Caco-2 (cell line): ENCODE measurements at regions not wholly inside any gene's neighbourhood (a gene's known extent, or its start where the extent isn't known, plus 50 kb on each side); places are given as distances from the start of the nearest gene placed in this dataset.

Source experiments
- BruUV-seq: library from RNA; stranded (reverse); fragments of 400-500 nt; replicated peaks from 2 replicates; lab custom pipeline; 2021; lab: Mats Ljungman, UMichigan
- CTCF ChIA-PET: fragments of 300-600 bp; sonication (Branson Sonifier 250); formaldehyde crosslinking; loops from one replicate; lab custom pipeline; 2022; ENCODE audit warnings: antibody characterized with exemption; lab: Charles Lee
- POLR2A ChIA-PET: fragments of 300-600 bp; sonication (Branson Sonifier 250); formaldehyde crosslinking; loops from one replicate; lab custom pipeline; 2022; ENCODE audit warnings: antibody characterized with exemption; lab: Charles Lee
- DNase-seq, 2 experiments: peaks; one replicate each; pipeline versions ENCODE4 v3.0.0 to v3.0.0-alpha.2; 2020 to 2022
- H3K27me3 ChIP-seq: replicated peaks from 2 replicates; pipeline ENCODE4 v1.6.0; 2011; ENCODE audit warnings: low read length; ENCODE audit not compliant: control insufficient read depth, insufficient read depth
- H3K36me3 ChIP-seq: 2 replicates; pipeline ENCODE4 v1.5.1; 2011; ENCODE audit warnings: low read length; ENCODE audit not compliant: control insufficient read depth, insufficient read depth
- H3K4me1 ChIP-seq: fragments of 250-450 bp; sonication (Bioruptor Pico); 2 replicates; pipeline ENCODE4 v1.5.1; 2020; ENCODE audit warnings: mild to moderate bottlenecking
- H3K4me3 ChIP-seq: 2 replicates; pipeline ENCODE4 v1.5.1; 2011; ENCODE audit warnings: low read depth, mild to moderate bottlenecking, control low read depth, low read length
- H3K9me3 ChIP-seq: fragments of 250-450 bp; sonication (Bioruptor Pico); 2 replicates; pipeline ENCODE4 v1.5.1; 2020; ENCODE audit warnings: mild to moderate bottlenecking, moderate library complexity
- H3K27ac Mint-ChIP-seq: one replicate; pipeline ENCODE4 v1.8.0; 2022; ENCODE audit warnings: mixed read lengths; ENCODE audit not compliant: unreplicated experiment
- H3K27me3 Mint-ChIP-seq: one replicate; pipeline ENCODE4 v1.8.0; 2022; ENCODE audit warnings: mixed read lengths; ENCODE audit not compliant: insufficient read depth, unreplicated experiment
- H3K36me3 Mint-ChIP-seq: one replicate; pipeline ENCODE4 v1.8.0; 2022; ENCODE audit warnings: mild to moderate bottlenecking, mixed read lengths; ENCODE audit not compliant: insufficient read depth, unreplicated experiment
- H3K4me1 Mint-ChIP-seq: one replicate; pipeline ENCODE4 v1.8.0; 2022; ENCODE audit warnings: low read depth, mixed read lengths; ENCODE audit not compliant: unreplicated experiment
- H3K4me3 Mint-ChIP-seq: one replicate; pipeline ENCODE4 v1.8.0; 2022; ENCODE audit warnings: mild to moderate bottlenecking, moderate library complexity, mixed read lengths; ENCODE audit not compliant: unreplicated experiment
- H3K9me3 Mint-ChIP-seq: one replicate; pipeline ENCODE4 v1.8.0; 2022; ENCODE audit warnings: mixed read lengths; ENCODE audit not compliant: unreplicated experiment
- intact Hi-C: fragments of 100-400 bp; cut with micrococcal nuclease; formaldehyde crosslinking; loops from one replicate; pipeline ENCODE4 v1.10.0; 2022; ENCODE audit not compliant: unreplicated experiment
- TF ChIP-seq, protein P1 (sequence below), 2 experiments: fragments of 200-600 bp in 1 of 2; IDR thresholded peaks; 1 replicate in 1 of 2; 2 replicates in 1 of 2; pipeline versions ENCODE4 v1.5.1 to v1.8.0; 2011 to 2022; ENCODE audit warnings: antibody characterized with exemption in 1 of 2, control low read depth in 1 of 2, inconsistent platforms in 1 of 2, low read depth in 1 of 2, low read length in 1 of 2, mild to moderate bottlenecking in 1 of 2, moderate library complexity in 1 of 2; ENCODE audit not compliant: insufficient read depth in 1 of 2, severe bottlenecking in 1 of 2, unreplicated experiment in 1 of 2

DNA sequence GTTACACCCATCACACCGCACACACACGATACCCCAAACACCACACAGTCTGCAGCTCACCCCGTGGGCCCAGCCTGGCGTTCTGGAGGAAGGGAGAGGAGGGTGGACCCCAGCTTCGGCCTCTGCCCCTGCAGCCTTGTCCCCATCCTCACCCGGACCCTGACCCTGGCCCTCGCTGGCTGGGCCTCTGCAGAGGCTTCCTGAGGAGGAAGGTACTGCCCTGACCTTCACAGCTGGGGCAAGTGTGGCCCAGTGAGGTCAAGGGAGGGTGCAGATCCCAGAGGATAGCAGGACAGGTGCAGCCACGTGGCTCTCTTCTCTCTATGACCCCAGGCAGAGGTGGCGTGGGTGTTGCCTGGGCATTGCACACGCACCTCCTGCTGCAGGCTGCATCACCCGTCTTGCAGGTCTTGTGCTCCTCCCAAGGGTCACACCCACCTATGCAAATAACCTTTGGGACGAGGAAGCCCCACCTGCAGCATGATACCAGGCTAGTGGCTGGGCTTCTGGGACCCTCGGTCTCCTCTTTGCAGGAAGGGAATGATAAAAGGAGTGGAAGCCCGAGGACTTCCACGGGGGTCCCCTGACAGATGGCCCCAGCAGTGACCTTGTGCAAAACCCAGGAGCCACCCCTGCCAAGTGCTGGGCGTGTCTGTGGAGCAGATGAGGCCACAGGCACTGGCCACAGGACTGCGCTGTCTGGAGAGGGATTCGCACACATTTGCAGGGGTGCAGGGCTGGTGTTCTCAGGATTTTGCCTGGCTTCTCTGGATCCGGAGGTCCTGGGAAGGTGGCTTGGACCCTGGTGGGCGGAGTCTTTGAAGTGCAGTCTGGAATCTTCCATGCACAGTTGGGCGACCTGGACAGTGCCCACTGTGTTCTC, 1241.5 kb downstream of the BRD1 start:
- H3K27me3 ChIP-seq: no peaks in the 10 kb centered on the region
- H3K4me3 ChIP-seq: no peak overlapping the region
- no peaks in the 10 kb centered on the region for H3K4me1 ChIP-seq
- H3K36me3 Mint-ChIP-seq: no peaks in the 10 kb centered on the region
- ChIA-PET CTCF (no interaction called here), POLR2A (no interaction called here)
- no peaks in the 10 kb centered on the region for H3K9me3 Mint-ChIP-seq
- no peak overlapping the region for H3K4me3 Mint-ChIP-seq
- no peaks in the 10 kb centered on the region for H3K27me3 Mint-ChIP-seq
- no peaks in the 10 kb centered on the region for H3K36me3 ChIP-seq
- TF ChIP-seq, protein P1, sequence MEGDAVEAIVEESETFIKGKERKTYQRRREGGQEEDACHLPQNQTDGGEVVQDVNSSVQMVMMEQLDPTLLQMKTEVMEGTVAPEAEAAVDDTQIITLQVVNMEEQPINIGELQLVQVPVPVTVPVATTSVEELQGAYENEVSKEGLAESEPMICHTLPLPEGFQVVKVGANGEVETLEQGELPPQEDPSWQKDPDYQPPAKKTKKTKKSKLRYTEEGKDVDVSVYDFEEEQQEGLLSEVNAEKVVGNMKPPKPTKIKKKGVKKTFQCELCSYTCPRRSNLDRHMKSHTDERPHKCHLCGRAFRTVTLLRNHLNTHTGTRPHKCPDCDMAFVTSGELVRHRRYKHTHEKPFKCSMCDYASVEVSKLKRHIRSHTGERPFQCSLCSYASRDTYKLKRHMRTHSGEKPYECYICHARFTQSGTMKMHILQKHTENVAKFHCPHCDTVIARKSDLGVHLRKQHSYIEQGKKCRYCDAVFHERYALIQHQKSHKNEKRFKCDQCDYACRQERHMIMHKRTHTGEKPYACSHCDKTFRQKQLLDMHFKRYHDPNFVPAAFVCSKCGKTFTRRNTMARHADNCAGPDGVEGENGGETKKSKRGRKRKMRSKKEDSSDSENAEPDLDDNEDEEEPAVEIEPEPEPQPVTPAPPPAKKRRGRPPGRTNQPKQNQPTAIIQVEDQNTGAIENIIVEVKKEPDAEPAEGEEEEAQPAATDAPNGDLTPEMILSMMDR (IDR thresholded peaks at IDR 0.05; ENCODE audit: insufficient read depth in 1 of 2, low read depth in 1 of 2, low read length in 1 of 2, severe bottlenecking in 1 of 2, unreplicated experiment in 1 of 2): no peak
- intact Hi-C loops: no loop called here
- DNase-seq: no peak
- H3K27ac Mint-ChIP-seq: no peak overlapping the region
- peaks cover 11% of the 10 kb centered on the region; the same call in 1 of the 2 replicates for H3K9me3 ChIP-seq
- no peaks in the 10 kb centered on the region for H3K4me1 Mint-ChIP-seq
- BruUV-seq: no TSS peak

DNA sequence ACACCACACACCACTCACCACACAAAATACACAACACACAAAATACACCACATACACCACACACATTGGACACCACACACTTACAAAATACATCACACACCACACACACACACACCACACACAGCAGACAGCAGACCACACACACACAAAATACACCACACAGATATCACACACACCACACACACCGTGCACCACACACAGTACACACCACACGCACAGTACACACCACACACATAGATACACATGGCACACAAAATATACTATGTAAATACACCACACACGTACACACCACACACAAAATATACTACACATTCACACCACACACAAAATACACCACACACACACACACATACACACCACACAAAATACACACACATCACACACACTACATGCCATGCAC, 1243.5 kb downstream of the BRD1 start:
- no peaks in the 10 kb centered on the region for H3K4me1 Mint-ChIP-seq

DNA sequence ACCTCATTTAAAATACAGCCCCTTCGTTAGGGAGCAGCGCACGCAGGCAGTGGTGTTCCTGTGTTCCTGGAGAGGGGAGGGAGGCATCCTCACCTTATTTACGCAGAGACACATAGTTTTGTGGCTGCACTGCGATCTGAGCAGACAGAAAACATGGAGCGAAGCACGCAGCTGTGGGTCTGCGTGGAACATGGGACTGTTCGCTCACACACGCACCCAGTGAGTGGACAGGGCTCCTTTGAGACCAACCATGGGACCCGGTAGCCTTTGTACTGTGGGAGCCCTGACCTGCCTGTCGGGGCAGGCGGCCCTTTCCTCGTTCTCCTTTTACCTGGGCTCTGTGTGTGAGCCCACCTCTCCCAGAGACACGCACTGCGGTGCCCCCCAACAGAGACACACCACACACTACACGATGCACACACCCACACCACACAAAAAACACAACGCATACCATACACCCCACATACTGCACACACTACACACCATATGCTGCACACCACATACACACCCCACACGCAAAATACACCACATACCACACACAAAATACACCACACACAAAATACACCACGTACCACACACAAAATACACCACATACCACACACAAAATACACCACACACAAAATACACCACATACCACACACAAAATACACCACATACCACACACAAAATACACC, 1245.7 kb downstream of the BRD1 start:
- Mint-ChIP-seq H3K4me1 (no peaks in the 10 kb centered on the region), H3K9me3 (no peaks in the 10 kb centered on the region), H3K27me3 (no peaks in the 10 kb centered on the region), H3K4me3 (no peak overlapping the region), H3K27ac (no peak overlapping the region), H3K36me3 (peaks cover 9% of the 10 kb centered on the region)
- H3K4me1 ChIP-seq: no peaks in the 10 kb centered on the region
- TF ChIP-seq, protein P1 (IDR thresholded peaks at IDR 0.05; ENCODE audit: insufficient read depth in 1 of 2, low read depth in 1 of 2, low read length in 1 of 2, severe bottlenecking in 1 of 2, unreplicated experiment in 1 of 2): no peak
- ChIA-PET CTCF (no interaction called here), POLR2A (no interaction called here)
- no peaks in the 10 kb centered on the region for H3K27me3 ChIP-seq
- no peak for DNase-seq
- BruUV-seq: no TSS peak
- peaks cover 11% of the 10 kb centered on the region; the same call in 1 of the 2 replicates for H3K9me3 ChIP-seq
- H3K36me3 ChIP-seq: no peaks in the 10 kb centered on the region
- intact Hi-C loops: no loop called here
- H3K4me3 ChIP-seq: no peak overlapping the region

More for the DNA sequence above, 1243.5 kb downstream of the BRD1 start:
- H3K36me3 ChIP-seq: no peaks in the 10 kb centered on the region
- no peak for DNase-seq
- Mint-ChIP-seq H3K9me3 (no peaks in the 10 kb centered on the region), H3K4me3 (no peak overlapping the region), H3K27me3 (no peaks in the 10 kb centered on the region), H3K27ac (no peak overlapping the region), H3K36me3 (peaks cover 7% of the 10 kb centered on the region)
- TF ChIP-seq, protein P1 (IDR thresholded peaks at IDR 0.05; ENCODE audit: insufficient read depth in 1 of 2, low read depth in 1 of 2, low read length in 1 of 2, severe bottlenecking in 1 of 2, unreplicated experiment in 1 of 2): no peak
- no peaks in the 10 kb centered on the region for H3K27me3 ChIP-seq
- no peaks in the 10 kb centered on the region for H3K4me1 ChIP-seq
- ChIA-PET POLR2A (no interaction called here), CTCF (no interaction called here)
- BruUV-seq: no TSS peak
- peaks cover 11% of the 10 kb centered on the region; the same call in 1 of the 2 replicates for H3K9me3 ChIP-seq
- intact Hi-C loops: no loop called here
- H3K4me3 ChIP-seq: no peak overlapping the region
